Adrenal gland (tissue), 5 donors: ENCODE measurements at regions not wholly inside any gene's neighbourhood (a gene's known extent, or its start where the extent isn't known, plus 50 kb on each side); places are given as distances from the start of the nearest gene placed in this dataset.

Experiments used
- POLR2A ChIP-seq, 2 donors: fragments of 450-650 bp; IDR thresholded peaks; one replicate each; pipeline ENCODE4 v1.6.1; 2017; ENCODE audit warnings: antibody characterized with exemption in 2 of 2, mild to moderate bottlenecking in 2 of 2, moderate library complexity in 1 of 2
- TF ChIP-seq, protein P1 (sequence below), 6 experiments: fragments of 450-650 bp in 4 of 6; fragments of 200-600 bp in 2 of 6; sonication (generic) in 1 of 6; IDR thresholded peaks; 1 replicate in 5 of 6; 2 replicates in 1 of 6; pipeline versions ENCODE4 v1.5.1 to v1.8.0; 2016 to 2021; ENCODE audit warnings: antibody characterized with exemption in 6 of 6, mild to moderate bottlenecking in 2 of 6, moderate library complexity in 1 of 6
- donor health status: DM: no; HTN: no; CAD: no.

DNA sequence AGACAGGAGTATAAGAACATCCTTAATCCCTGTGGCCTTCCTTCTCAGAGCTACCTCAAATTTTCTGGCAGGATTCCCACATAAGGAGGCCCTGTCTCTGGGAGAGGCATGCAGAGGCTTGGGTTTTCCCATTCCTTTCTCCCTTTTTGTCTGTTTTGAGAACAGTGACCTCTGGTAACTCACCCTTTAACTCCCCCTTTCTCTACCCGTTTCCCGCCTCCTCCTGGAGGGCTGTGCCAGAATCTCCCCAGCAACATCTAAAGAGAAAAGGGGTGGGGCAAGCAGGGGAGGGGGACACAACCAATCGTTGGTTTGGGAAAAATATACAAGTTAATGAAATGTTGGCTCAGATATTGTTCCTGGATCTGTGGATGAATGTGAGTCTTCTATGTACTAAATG is 303.7 kb upstream of the IRS4 start:
- TF ChIP-seq, protein P1, sequence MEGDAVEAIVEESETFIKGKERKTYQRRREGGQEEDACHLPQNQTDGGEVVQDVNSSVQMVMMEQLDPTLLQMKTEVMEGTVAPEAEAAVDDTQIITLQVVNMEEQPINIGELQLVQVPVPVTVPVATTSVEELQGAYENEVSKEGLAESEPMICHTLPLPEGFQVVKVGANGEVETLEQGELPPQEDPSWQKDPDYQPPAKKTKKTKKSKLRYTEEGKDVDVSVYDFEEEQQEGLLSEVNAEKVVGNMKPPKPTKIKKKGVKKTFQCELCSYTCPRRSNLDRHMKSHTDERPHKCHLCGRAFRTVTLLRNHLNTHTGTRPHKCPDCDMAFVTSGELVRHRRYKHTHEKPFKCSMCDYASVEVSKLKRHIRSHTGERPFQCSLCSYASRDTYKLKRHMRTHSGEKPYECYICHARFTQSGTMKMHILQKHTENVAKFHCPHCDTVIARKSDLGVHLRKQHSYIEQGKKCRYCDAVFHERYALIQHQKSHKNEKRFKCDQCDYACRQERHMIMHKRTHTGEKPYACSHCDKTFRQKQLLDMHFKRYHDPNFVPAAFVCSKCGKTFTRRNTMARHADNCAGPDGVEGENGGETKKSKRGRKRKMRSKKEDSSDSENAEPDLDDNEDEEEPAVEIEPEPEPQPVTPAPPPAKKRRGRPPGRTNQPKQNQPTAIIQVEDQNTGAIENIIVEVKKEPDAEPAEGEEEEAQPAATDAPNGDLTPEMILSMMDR (IDR thresholded peaks at IDR 0.05) = no peak
- TF ChIP-seq POLR2A (IDR thresholded peaks at IDR 0.05) = no peak
